ENCODE measurements at regions not wholly inside any gene's neighbourhood (a gene's known extent, or its start where the extent isn't known, plus 50 kb on each side); places are given as distances from the start of the nearest gene placed in this dataset.

DNA sequence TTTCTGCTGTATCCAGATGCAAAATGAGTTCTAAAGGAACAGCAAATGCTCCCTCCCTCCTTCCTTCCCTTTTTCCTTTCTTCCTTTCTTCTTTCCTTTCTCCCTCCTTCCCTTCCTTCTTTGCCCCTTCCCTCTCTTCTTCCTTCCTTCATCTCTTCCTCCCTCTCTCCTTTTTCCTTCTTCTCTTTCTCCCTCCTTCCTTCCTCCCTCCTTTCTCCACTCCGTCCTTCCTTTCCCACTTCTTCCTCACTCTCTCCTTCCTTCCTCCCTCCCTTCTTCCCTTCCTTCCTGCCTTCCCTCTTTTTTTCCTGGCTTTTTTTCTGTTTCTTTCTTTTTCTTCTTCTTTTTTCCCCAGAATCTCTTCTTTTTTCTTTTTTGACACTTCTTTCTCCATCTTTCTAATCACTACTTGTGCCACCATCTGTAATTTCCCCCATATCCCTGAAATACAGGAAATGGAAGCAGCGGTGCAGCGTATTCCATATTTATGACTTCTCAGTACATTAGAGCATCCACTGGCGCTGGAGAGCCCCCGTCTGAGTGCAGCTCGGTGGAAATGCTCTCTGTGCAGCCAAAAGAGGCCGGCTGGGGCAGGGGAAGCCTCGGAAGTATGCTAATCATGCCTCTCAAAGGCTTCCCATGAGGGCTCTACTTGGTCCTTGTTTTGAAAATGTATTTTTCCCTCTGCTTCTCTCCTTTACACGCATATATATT lies 275.6 kb downstream of the TSHZ3 start:
- TF ChIP-seq, protein P1, sequence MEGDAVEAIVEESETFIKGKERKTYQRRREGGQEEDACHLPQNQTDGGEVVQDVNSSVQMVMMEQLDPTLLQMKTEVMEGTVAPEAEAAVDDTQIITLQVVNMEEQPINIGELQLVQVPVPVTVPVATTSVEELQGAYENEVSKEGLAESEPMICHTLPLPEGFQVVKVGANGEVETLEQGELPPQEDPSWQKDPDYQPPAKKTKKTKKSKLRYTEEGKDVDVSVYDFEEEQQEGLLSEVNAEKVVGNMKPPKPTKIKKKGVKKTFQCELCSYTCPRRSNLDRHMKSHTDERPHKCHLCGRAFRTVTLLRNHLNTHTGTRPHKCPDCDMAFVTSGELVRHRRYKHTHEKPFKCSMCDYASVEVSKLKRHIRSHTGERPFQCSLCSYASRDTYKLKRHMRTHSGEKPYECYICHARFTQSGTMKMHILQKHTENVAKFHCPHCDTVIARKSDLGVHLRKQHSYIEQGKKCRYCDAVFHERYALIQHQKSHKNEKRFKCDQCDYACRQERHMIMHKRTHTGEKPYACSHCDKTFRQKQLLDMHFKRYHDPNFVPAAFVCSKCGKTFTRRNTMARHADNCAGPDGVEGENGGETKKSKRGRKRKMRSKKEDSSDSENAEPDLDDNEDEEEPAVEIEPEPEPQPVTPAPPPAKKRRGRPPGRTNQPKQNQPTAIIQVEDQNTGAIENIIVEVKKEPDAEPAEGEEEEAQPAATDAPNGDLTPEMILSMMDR (conservative IDR thresholded peaks at IDR 0.05; ENCODE audit: low read length) = no peak
- TF ChIP-seq EZH2phosphoT487 (IDR thresholded peaks at IDR 0.05; ENCODE audit: borderline replicate concordance, low read depth, low read length) = no peak
